GM12878 (cell line): ENCODE measurements at regions not wholly inside any gene's neighbourhood (a gene's known extent, or its start where the extent isn't known, plus 50 kb on each side); places are given as distances from the start of the nearest gene placed in this dataset.

Experiments
- ATAC-seq: fragments of 200-7000 bp; cut with Tn5 transposase; 3 replicates; pipeline ENCODE4 v1.9.1; 2020; ENCODE audit warnings: mild to moderate bottlenecking, moderate library complexity
- BruUV-seq: library from RNA; stranded (reverse); fragments of 400-500 nt; replicated peaks from 2 replicates; lab custom pipeline; 2021; lab: Mats Ljungman, UMichigan
- CTCF ChIA-PET: fragments of 300-600 bp; sonication (Branson Sonifier 250); formaldehyde crosslinking; extraction: SDS; loops from one replicate; lab custom pipeline; 2021; ENCODE audit warnings: inconsistent platforms; lab: Yijun Ruan, JAX
- POLR2A ChIA-PET: fragments of 350-600 bp; formaldehyde crosslinking; extraction: SDS; loops from one replicate; lab custom pipeline; 2021; ENCODE audit warnings: inconsistent platforms; lab: Charles Lee
- RAD21 ChIA-PET: fragments of 300-600 bp; sonication (Branson Sonifier 250); formaldehyde crosslinking; loops from one replicate; lab custom pipeline; 2023; ENCODE audit warnings: antibody characterized with exemption; ENCODE audit not compliant: unreplicated experiment; lab: Charles Lee
- SMC1A ChIA-PET: fragments of 300-600 bp; sonication (Branson Sonifier 250); formaldehyde crosslinking; loops from one replicate; lab custom pipeline; 2023; ENCODE audit not compliant: unreplicated experiment, uncharacterized antibody; lab: Charles Lee
- DNase-seq: peaks from one replicate; pipeline ENCODE4 v3.0.0-alpha.2; 2011; ENCODE audit warnings: low read depth, low spot score
- FAIRE-seq: peaks from 3 replicates; lab custom pipeline; 2011; peaks lifted over from hg19 to GRCh38; lab: Jason Lieb, UNC
- H2AFZ ChIP-seq: 2 replicates; pipeline ENCODE4 v1.6.0; 2011; ENCODE audit warnings: low read depth, low read length, control low read depth; ENCODE audit not compliant: control insufficient read depth
- H3K27ac ChIP-seq: 2 replicates; pipeline ENCODE4 v1.5.1; 2011; ENCODE audit warnings: control low read depth; ENCODE audit not compliant: control insufficient read depth, insufficient read depth
- H3K27me3 ChIP-seq, 2 experiments: replicated peaks in 1 of 2; 2 replicates each; pipeline versions ENCODE4 v1.6.0 to v1.6.1; 2011; ENCODE audit warnings: low read length in 1 of 2; ENCODE audit not compliant: control insufficient read depth in 2 of 2, insufficient read depth in 2 of 2
- H3K36me3 ChIP-seq, 2 experiments: 2 replicates each; pipeline ENCODE4 v1.5.1; 2011; ENCODE audit warnings: low read length in 1 of 2; ENCODE audit not compliant: control insufficient read depth in 2 of 2, insufficient read depth in 2 of 2
- H3K4me1 ChIP-seq: 2 replicates; pipeline ENCODE4 v1.6.1; 2011; ENCODE audit warnings: mild to moderate bottlenecking, low read length, moderate library complexity, mixed read lengths; ENCODE audit not compliant: control insufficient read depth, insufficient read depth
- H3K4me2 ChIP-seq: 2 replicates; pipeline ENCODE4 v1.6.0; 2011; ENCODE audit warnings: control low read depth; ENCODE audit not compliant: control insufficient read depth, insufficient read depth
- H3K4me3 ChIP-seq: fragments of 200-600 bp; sonication (generic); 2 replicates; pipeline ENCODE4 v1.5.1; 2016
- H3K79me2 ChIP-seq: 2 replicates; pipeline ENCODE4 v1.6.0; 2011; ENCODE audit warnings: low read length; ENCODE audit not compliant: control insufficient read depth, insufficient read depth
- H3K9ac ChIP-seq: 2 replicates; pipeline ENCODE4 v1.8.0; 2011; ENCODE audit warnings: low read length, control low read depth, mixed read lengths; ENCODE audit not compliant: control insufficient read depth, insufficient read depth
- H3K9me3 ChIP-seq: replicated peaks from 3 replicates; pipeline ENCODE4 v1.5.1; 2011; ENCODE audit warnings: mild to moderate bottlenecking, low read length; ENCODE audit not compliant: control insufficient read depth, insufficient read depth
- H4K20me1 ChIP-seq: 2 replicates; pipeline ENCODE4 v1.6.0; 2011; ENCODE audit not compliant: control insufficient read depth, insufficient read depth
- ASH2L ChIP-seq: fragments of 300-600, 200-600 bp; sonication (generic); IDR thresholded peaks from 2 replicates; pipeline ENCODE4 v1.6.1; 2017; ENCODE audit warnings: low read depth, mild to moderate bottlenecking, borderline replicate concordance
- BMI1 ChIP-seq: fragments of 450-650 bp; IDR thresholded peaks from 2 replicates; pipeline ENCODE4 v1.6.1; 2016; ENCODE audit warnings: mild to moderate bottlenecking, moderate library complexity, borderline replicate concordance
- CHD2 ChIP-seq: IDR thresholded peaks from 2 replicates; pipeline ENCODE4 v1.6.1; 2011; ENCODE audit warnings: low read depth, low read length, improper control_type of control experiment, borderline replicate concordance
- ETV6 ChIP-seq, 2 experiments: fragments of 450-650 bp in 1 of 2; IDR thresholded peaks in 1 of 2; conservative IDR thresholded peaks in 1 of 2; 2 replicates each; pipeline ENCODE4 v1.6.1; 2014; ENCODE audit warnings: antibody characterized with exemption in 1 of 2, borderline replicate concordance in 1 of 2, low read depth in 1 of 2, mild to moderate bottlenecking in 1 of 2, moderate library complexity in 1 of 2
- HDGF ChIP-seq: fragments of 450-650 bp; IDR thresholded peaks from 2 replicates; pipeline ENCODE4 v1.6.1; 2016; ENCODE audit warnings: antibody characterized with exemption
- NKRF ChIP-seq: fragments of 450-650 bp; conservative IDR thresholded peaks from 2 replicates; pipeline ENCODE4 v1.6.1; 2017; ENCODE audit warnings: mild to moderate bottlenecking, moderate library complexity
- SMAD5 ChIP-seq: IDR thresholded peaks from 2 replicates; pipeline ENCODE4 v1.6.1; 2016; ENCODE audit warnings: antibody characterized with exemption, low read depth
- SMARCA5 ChIP-seq: fragments of 450-650 bp; IDR thresholded peaks from 2 replicates; pipeline ENCODE4 v1.6.1; 2017; ENCODE audit warnings: mild to moderate bottlenecking
- SPI1 ChIP-seq: IDR thresholded peaks from 2 replicates; pipeline ENCODE4 v1.6.1; 2011; ENCODE audit warnings: low read depth, mild to moderate bottlenecking, low read length, moderate library complexity, borderline replicate concordance; ENCODE audit not compliant: insufficient read depth
- STAT3 ChIP-seq: IDR thresholded peaks from 2 replicates; pipeline ENCODE4 v1.6.1; 2011; ENCODE audit warnings: low read depth, low read length, improper control_type of control experiment
- ZBTB11 ChIP-seq: fragments of 450-650 bp; formaldehyde crosslinking; IDR thresholded peaks from 2 replicates; pipeline ENCODE4 v1.5.0; 2022; ENCODE audit warnings: mild to moderate bottlenecking, missing genetic modification characterization
- ZNF274 ChIP-seq: IDR thresholded peaks from one replicate; pipeline ENCODE4 v1.8.0; 2011; ENCODE audit not compliant: insufficient read length, insufficient read depth
- ZNF622 ChIP-seq: fragments of 450-650 bp; IDR thresholded peaks from 2 replicates; pipeline ENCODE4 v1.6.1; 2017; ENCODE audit warnings: mild to moderate bottlenecking, inconsistent platforms
- WGBS: methylation state at CpG from one replicate; pipeline ENCODE4 v1.1.6; 2016; ENCODE audit warnings: low lambda C conversion rate; ENCODE audit not compliant: insufficient replicate concordance, insufficient coverage; ENCODE audit errors: missing lambda C conversion rate; 5-methylcytosine and 5-hydroxymethylcytosine counted together
- in situ Hi-C: fragments of 300-500 bp; cut with MboI; formaldehyde crosslinking; loops from 9 replicates; pipeline ENCODE4 v1.14.3; 2018; ENCODE audit warnings: mixed read lengths
- intact Hi-C: fragments of 100-400 bp; cut with micrococcal nuclease; formaldehyde crosslinking; loops from one replicate; pipeline ENCODE4 v1.14.2; 2022; ENCODE audit not compliant: unreplicated experiment

GRCh38 chr3:89586256-89586655 is 478.8 kb downstream of the EPHA3 start:
- no peaks in the 10 kb centered on the region for H3K79me2 ChIP-seq
- DNase-seq = no peak
- no peak for TF ChIP-seq SMARCA5
- TF ChIP-seq STAT3 = no peak
- TF ChIP-seq ZNF622 = no peak
- no peak for TF ChIP-seq ZNF274
- TF ChIP-seq SMAD5 = no peak
- no peak for TF ChIP-seq ETV6 (conservative IDR thresholded peaks at IDR 0.05 in 1 of 2, IDR thresholded peaks at IDR 0.05 in 1 of 2; ENCODE audit: borderline replicate concordance in 1 of 2, low read depth in 1 of 2)
- no peak for TF ChIP-seq SPI1
- no peaks in the 10 kb centered on the region for H4K20me1 ChIP-seq
- H3K36me3 ChIP-seq = no peaks in the 10 kb centered on the region
- 0% methylated on average over 2 of the region's 2 CpGs for WGBS
- no peak for ATAC-seq
- no peak overlapping the region for H3K4me3 ChIP-seq
- CTCF ChIA-PET = interaction anchor here (0.6 kb wide), 1 partner anchor 233 kb away, joined by 3 read pairs; no protein-coding TSS in a partner anchor
- intact Hi-C loops = no loop called here
- H3K4me1 ChIP-seq = no peaks in the 10 kb centered on the region
- in situ Hi-C loops = no loop called here
- BruUV-seq = no TSS peak
- no peak overlapping the region for H2AFZ ChIP-seq
- FAIRE-seq = no peak
- no peak overlapping the region for H3K9ac ChIP-seq
- POLR2A ChIA-PET = no interaction called here
- H3K9me3 ChIP-seq = no peaks in the 10 kb centered on the region
- H3K4me2 ChIP-seq = no peak overlapping the region
- RAD21 ChIA-PET = no interaction called here
- SMC1A ChIA-PET = interaction anchor here (1.0 to 1.6 kb wide), 5 partner anchors 8 to 407 kb away, joined by 3 to 5 read pairs (median 4); no protein-coding TSS in a partner anchor
- no peaks in the 10 kb centered on the region for H3K27me3 ChIP-seq
- no peak overlapping the region for H3K27ac ChIP-seq

GRCh38 chr3:89586676-89587075 is 479.3 kb downstream of the EPHA3 start:
- SMC1A ChIA-PET = interaction anchor here (1.0 to 1.6 kb wide), 4 partner anchors 9 to 407 kb away, joined by 3 to 5 read pairs (median 4); no protein-coding TSS in a partner anchor
- H2AFZ ChIP-seq = no peak overlapping the region
- no peak for TF ChIP-seq NKRF
- no peak for TF ChIP-seq STAT3
- TF ChIP-seq ASH2L = no peak
- no peak for TF ChIP-seq HDGF
- TF ChIP-seq ZNF622 = no peak
- TF ChIP-seq BMI1 = no peak
- no peak for TF ChIP-seq ZBTB11 (CRISPR knock-in tag)
- TF ChIP-seq ZNF274 = no peak
- no peak for TF ChIP-seq CHD2

More at GRCh38 chr3:89586676-89587075, 479.3 kb downstream of the EPHA3 start:
- ChIA-PET CTCF (no interaction called here), RAD21 (no interaction called here), POLR2A (no interaction called here)
- DNase-seq (no peak), FAIRE-seq (no peak), ATAC-seq (no peak)
- Histone ChIP-seq H3K79me2 (no peaks in the 10 kb centered on the region), H3K9ac (no peak overlapping the region), H3K4me1 (no peaks in the 10 kb centered on the region), H3K4me3 (no peak overlapping the region), H3K27me3 (no peaks in the 10 kb centered on the region), H3K4me2 (no peak overlapping the region), H3K36me3 (no peaks in the 10 kb centered on the region), H3K27ac (no peak overlapping the region), H4K20me1 (no peaks in the 10 kb centered on the region), H3K9me3 (no peaks in the 10 kb centered on the region)
- no TSS peak for BruUV-seq
- in situ Hi-C loops = no loop called here
- intact Hi-C loops = no loop called here
- 6% methylated on average over 1 of the region's 1 CpG for WGBS
